ENCODE measurements at regions not wholly inside any gene's neighbourhood (a gene's known extent, or its start where the extent isn't known, plus 50 kb on each side); places are given as distances from the start of the nearest gene placed in this dataset.

GRCh38 chr10:63767138-63767801 lies 246.1 kb downstream of the REEP3 start:
- DNase-seq, result no peak
- ATAC-seq, result peak; percentile 25
- intact Hi-C loops (cut with micrococcal nuclease), result no loop called here

DNA sequence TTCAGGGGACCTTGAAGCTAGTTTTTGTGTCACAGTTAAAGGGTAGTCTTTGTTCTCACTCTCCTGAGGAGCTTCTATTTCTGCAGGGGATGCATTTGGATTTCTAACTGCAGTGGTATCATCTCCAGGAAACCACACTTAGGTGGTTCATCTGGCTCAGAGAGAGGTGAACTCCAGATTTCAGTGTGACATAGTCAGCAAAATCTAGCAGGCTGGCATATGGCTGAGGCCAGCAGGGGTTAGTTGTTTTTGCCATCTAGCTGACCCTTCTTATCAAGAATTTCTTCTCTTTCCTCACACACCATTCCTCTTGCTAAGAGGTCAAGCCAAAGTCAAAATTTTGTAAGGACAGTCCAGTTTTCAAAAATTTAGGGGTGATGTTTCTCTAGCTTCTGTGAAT lies 248.2 kb downstream of the REEP3 start:
- ATAC-seq (no peak), DNase-seq (no peak)
- intact Hi-C loops (cut with micrococcal nuclease), result loop anchor here (2.0 kb wide), 1 partner anchor 31 kb away; no protein-coding TSS in a partner anchor

- intact Hi-C loops (cut with micrococcal nuclease), result no loop called here
- ATAC-seq, result no peak
- DNase-seq, result no peak
These were observed 249.3 kb downstream of the REEP3 start for GRCh38 chr10:63770523-63770922.

- no peak for DNase-seq
- ATAC-seq, result no peak
These were observed 251.3 kb downstream of the REEP3 start for GRCh38 chr10:63772491-63772890.

DNA sequence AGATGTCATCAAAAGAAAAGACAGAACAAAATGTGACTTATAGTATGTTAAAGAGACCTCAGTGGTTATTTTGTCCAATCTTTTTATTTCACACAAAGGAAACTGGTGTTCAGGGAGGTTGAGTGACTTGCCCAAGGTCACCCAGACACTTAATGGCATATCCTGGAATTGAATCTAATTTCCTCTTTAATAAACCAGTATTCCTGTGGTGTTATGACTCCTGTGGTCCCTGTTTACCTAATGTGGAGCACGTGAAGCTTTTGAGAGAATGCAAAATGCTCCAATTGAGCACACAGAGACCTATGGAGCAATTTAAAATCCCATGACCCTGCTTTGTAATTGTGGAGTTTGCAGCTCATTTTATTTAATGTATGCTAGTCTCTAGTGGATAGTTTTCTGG lies 251.9 kb downstream of the REEP3 start:
- ATAC-seq (no peak), DNase-seq (no peak)
- intact Hi-C loops (cut with micrococcal nuclease), result no loop called here

More at GRCh38 chr10:63772491-63772890, 251.3 kb downstream of the REEP3 start:
- intact Hi-C loops (cut with micrococcal nuclease), result no loop called here

DNA sequence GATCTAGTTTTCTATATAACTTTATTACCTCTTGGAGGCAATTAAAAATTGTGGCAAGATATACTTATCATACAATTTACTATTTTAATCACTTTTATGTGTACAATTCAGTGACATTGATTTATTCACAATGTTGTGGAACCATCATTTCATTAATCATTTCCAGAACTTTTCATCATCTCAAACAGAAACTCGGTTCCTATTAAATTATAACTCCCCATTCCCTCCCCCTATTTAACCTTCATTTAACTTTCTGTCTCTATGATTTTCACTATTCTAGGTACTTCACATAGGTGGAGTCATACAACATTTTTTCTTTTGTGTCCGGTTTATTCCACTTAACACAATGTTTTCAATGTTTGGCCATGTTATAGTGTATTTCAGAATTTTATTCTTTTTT lies 252.8 kb downstream of the REEP3 start:
- ATAC-seq, result no peak
- DNase-seq, result no peak
- intact Hi-C loops (cut with micrococcal nuclease), result no loop called here

DNA sequence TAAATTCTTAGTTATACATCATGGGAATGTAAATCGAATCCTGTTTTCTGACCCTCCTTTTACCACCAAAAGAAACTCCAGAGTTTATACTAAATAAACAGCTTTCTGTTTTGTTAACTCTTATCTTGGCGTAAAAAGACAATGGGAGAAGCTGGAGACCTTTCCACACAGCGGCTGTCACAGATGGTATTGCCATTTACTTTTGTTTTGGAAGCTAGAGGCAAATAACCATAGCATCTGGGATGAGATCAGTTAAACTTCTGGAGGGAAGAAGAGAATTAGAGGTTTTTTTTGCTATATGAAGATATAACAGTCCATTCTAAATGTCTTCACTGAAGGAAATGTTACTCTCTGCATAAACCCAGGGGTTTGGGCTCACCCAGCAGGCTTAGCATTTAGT lies 258.9 kb downstream of the REEP3 start:
- intact Hi-C loops (cut with micrococcal nuclease), result no loop called here
- peak; percentile 28 for ATAC-seq
- no peak for DNase-seq

- DNase-seq (no peak), ATAC-seq (no peak)
- intact Hi-C loops (cut with micrococcal nuclease), result no loop called here
These were observed 260.0 kb downstream of the REEP3 start for GRCh38 chr10:63781226-63781625.

- no peak for ATAC-seq
- intact Hi-C loops (cut with micrococcal nuclease), result no loop called here
These were observed 262.7 kb downstream of the REEP3 start for GRCh38 chr10:63783882-63784281.

DNA sequence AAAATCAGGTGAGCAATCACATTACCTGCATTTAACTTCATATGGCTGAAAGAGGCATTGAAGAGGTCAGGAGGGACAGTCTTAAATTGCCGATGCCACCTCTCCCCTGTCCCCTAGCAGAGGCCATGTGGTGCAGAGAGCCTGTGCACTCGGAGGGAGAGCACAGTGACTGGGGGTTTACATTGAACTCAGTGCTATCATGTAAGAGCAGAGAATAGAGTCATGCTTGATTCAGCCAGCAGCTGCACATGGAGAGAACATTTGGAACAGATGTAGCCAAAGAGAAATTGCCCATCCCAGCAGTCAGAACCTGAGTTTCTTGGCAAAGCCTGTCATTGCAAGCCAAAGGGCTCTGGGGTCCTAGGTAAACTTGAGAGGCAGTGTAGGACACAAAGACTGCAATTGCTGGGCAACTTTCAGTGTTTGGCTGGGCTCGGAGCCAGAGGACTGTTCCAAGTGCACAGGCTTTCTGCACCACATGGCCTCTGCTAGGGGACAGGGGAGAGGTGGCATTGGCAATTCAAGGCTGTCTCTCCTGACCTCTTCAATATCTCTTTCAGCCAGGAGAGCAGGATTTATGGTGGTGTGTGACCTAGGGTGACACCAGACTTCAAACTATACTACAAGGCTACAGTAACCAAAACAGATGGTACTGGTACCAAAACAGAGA lies 267.1 kb downstream of the REEP3 start:
- intact Hi-C loops (cut with micrococcal nuclease), result no loop called here
- peak; percentile 33 for DNase-seq
- peak; percentile 33 for ATAC-seq

More at GRCh38 chr10:63783882-63784281, 262.7 kb downstream of the REEP3 start:
- no peak for DNase-seq

DNA sequence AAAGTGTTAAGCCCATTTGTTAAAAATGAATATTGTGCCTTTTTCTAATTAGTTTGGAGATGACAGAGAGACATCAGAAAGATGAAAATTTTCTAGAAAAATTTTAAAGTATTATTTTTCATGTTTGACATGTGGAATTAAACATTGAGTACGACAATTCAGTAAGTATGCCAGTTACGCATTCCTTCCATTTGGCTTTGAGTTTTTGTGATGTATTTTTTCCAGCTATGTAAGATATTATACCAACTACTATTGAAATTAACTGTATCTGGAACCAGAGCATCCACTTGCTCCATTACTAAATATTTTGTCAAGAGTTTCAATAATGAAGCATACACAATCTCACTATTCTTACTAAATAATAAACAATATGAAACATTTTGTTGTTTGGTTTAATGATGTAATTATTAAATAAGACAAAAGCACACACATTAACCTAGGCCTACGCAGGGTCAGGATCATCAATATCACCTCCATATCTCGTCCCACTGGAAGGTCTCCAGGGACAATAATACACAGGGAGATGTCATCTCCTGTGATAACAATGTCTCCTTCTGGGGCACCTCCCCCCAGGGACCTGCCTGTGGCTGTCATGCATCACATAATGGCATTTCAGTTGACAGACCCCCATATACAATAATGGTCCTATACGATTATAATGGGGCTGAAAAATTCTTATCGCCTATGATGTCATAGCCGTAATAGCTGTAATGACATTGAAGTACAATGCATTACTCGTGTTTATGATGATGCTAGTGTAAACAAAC lies 274.1 kb downstream of the REEP3 start:
- ATAC-seq (no peak), DNase-seq (no peak)
- intact Hi-C loops (cut with micrococcal nuclease), result no loop called here

DNA sequence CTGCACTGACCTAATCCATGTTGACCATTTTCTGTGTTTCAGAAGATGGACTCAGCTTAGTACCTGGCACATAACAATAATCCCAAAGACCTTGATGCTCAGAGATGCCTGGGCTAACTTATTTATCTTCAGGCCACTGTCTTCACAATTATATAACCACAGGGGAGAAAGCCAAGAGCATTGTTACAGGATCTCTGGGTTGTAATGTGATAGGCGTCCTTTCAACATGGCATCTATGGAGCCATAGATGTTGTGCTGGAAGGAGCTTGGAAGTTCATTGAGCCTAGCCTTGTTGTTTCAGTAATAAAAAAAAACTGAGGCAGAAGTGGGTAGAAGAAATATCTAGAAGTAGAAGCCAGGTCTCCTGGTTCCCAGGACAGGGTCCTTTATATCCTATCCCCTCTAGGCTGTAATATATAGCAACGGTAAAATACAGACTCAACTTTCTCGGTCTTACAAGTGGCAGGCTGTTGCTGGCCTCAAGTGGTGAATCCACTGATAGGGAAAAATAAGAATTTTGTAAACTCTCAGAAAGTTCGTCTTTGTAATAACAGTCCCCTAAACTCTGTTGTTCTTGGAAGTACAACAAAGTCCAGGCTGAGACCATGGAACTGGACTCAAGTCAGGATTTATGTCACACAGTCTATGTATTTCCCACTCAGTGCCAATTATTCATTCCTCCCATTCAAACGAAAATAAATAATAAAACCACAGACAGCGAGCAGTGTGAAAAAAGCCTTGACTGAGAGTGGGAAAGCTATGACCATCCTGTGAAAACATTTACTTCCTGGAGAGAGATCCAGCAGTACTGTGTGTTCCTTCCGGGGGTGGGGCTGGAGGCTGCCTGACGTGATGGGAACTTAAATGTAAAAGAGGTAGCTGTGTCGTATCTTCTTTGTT lies 277.6 kb downstream of the REEP3 start:
- ATAC-seq (peak; percentile 95), DNase-seq (peak; percentile 70)
- intact Hi-C loops (cut with micrococcal nuclease), result no loop called here

- no peak for DNase-seq
- ATAC-seq, result peak; percentile 9
- intact Hi-C loops (cut with micrococcal nuclease), result loop anchor here (2.0 kb wide), 1 partner anchor 31 kb away; no protein-coding TSS in a partner anchor
These were observed 278.5 kb downstream of the REEP3 start for GRCh38 chr10:63799521-63800300.

DNA sequence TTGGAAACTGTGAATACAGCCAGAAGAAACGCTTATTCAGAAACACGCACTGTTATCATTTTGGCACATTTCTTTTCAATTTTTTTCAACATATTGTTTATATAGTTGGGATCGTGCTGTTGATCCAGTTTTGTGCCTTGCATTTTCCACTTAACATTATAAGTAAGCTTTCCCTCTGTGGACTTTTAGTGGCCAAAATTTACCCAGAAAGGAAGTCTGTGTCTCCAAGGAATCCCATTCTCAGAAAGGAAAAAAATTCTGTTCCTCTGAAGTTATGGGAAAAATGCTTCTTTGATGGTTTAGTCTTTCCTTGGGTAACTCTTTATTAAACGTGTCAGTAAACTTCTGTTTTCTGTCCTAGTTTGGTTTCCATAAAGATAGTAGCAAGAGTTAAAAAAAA lies 280.0 kb downstream of the REEP3 start:
- ATAC-seq, result peak; percentile 16
- intact Hi-C loops (cut with micrococcal nuclease), result loop anchor here (2.0 kb wide), 1 partner anchor 32 kb away; no protein-coding TSS in a partner anchor

GRCh38 chr10:63806330-63806729 lies 285.1 kb downstream of the REEP3 start:
- intact Hi-C loops (cut with micrococcal nuclease), result no loop called here
- DNase-seq, result no peak
- ATAC-seq, result no peak

More for the DNA sequence above, 280.0 kb downstream of the REEP3 start:
- no peak for DNase-seq

DNA sequence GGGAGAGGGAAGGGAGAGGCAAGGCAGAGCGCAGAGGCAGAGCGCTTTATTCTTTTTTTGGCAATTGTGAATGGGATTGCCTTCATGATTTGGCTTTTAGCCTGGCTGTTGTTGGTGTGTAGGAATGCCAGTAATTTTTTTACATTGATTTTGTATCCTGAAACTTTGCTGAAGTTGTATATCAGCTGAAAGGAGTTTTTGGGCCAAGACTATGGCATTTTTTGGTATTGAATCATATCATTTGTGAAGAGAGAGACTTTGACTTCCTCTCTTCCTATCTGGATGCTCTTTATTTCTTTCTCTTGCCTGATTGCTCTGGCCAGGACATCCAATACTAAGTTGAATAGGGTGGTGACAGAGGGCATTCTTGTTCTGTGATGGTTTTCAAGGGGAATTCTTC lies 291.3 kb downstream of the REEP3 start:
- no peak for ATAC-seq
- no peak for DNase-seq
- intact Hi-C loops (cut with micrococcal nuclease), result no loop called here

- DNase-seq, result peak; percentile 80
- peak; percentile 55 for ATAC-seq
- intact Hi-C loops (cut with micrococcal nuclease), result no loop called here
These were observed 298.6 kb downstream of the REEP3 start for GRCh38 chr10:63819753-63820329.

DNA sequence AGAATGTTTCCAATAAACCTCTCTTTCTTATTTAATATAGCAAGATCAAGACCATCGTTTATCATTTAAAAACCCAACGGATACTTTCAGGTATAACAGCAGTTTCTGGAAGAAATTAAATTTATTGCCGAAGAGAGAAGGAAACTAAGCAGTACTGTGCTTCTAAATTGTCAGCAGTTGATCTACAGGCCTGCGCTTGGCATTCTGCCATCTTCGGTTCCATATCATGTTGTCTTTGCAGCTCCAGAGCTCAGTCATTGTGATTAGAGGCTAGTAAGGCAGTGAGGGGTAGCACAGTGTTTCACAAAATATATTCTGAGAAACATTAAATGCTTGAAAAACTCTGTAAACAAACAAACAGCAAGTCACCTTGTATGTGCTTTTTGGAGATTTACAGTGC lies 301.3 kb downstream of the REEP3 start:
- DNase-seq (no peak), ATAC-seq (no peak)
- intact Hi-C loops (cut with micrococcal nuclease), result no loop called here

Data from left ventricle myocardium superior (tissue), 1 donor.